ENCODE measurements at regions not wholly inside any gene's neighbourhood (a gene's known extent, or its start where the extent isn't known, plus 50 kb on each side); places are given as distances from the start of the nearest gene placed in this dataset.

- TF ChIP-seq POLR2AphosphoS5 (IDR thresholded peaks at IDR 0.05; ENCODE audit: low read depth, low read length) (no peak), PAX5 (IDR thresholded peaks at IDR 0.05; ENCODE audit: insufficient read depth, low read length, severe bottlenecking) (no peak), POLR2A (IDR thresholded peaks at IDR 0.05; ENCODE audit: low read depth, low read length) (no peak), TAF1 (IDR thresholded peaks at IDR 0.05; ENCODE audit: low read depth, low read length) (no peak), POU2F2 (IDR thresholded peaks at IDR 0.05; ENCODE audit: low read depth, low read length) (no peak), SPI1 (IDR thresholded peaks at IDR 0.05; ENCODE audit: low read depth, low read length) (no peak)
- FAIRE-seq (no peak), DNase-seq (ENCODE audit: insufficient read length, low spot score) (no peak)
Measured at GRCh38 chr16:85319984-85320440, 207.7 kb upstream of the CIBAR2 start.

- FAIRE-seq (no peak), DNase-seq (ENCODE audit: insufficient read length, low spot score) (no peak)
- TF ChIP-seq POU2F2 (IDR thresholded peaks at IDR 0.05; ENCODE audit: low read depth, low read length) (no peak), SPI1 (IDR thresholded peaks at IDR 0.05; ENCODE audit: low read depth, low read length) (no peak), POLR2AphosphoS5 (IDR thresholded peaks at IDR 0.05; ENCODE audit: low read depth, low read length) (no peak), POLR2A (IDR thresholded peaks at IDR 0.05; ENCODE audit: low read depth, low read length) (no peak), TAF1 (IDR thresholded peaks at IDR 0.05; ENCODE audit: low read depth, low read length) (no peak), PAX5 (IDR thresholded peaks at IDR 0.05; ENCODE audit: insufficient read depth, low read length, severe bottlenecking) (no peak)
Measured at GRCh38 chr16:85320677-85321385, 208.6 kb upstream of the CIBAR2 start.

- no peak for DNase-seq (ENCODE audit: insufficient read length, low spot score)
- no peak for FAIRE-seq
Measured at GRCh38 chr16:85321509-85322271, 209.4 kb upstream of the CIBAR2 start.

GRCh38 chr16:85323230-85323960 lies 211.1 kb upstream of the CIBAR2 start:
- no peak for TF ChIP-seq PAX5 (IDR thresholded peaks at IDR 0.05; ENCODE audit: insufficient read depth, low read length, severe bottlenecking)
- no peak for TF ChIP-seq POLR2A (IDR thresholded peaks at IDR 0.05; ENCODE audit: low read depth, low read length)
- no peak for TF ChIP-seq POU2F2 (IDR thresholded peaks at IDR 0.05; ENCODE audit: low read depth, low read length)
- TF ChIP-seq POLR2AphosphoS5 (IDR thresholded peaks at IDR 0.05; ENCODE audit: low read depth, low read length): no peak
- no peak for TF ChIP-seq SPI1 (IDR thresholded peaks at IDR 0.05; ENCODE audit: low read depth, low read length)
- TF ChIP-seq TAF1 (IDR thresholded peaks at IDR 0.05; ENCODE audit: low read depth, low read length): no peak
- FAIRE-seq: no peak
- no peak for DNase-seq (ENCODE audit: insufficient read length, low spot score)

More at GRCh38 chr16:85321509-85322271, 209.4 kb upstream of the CIBAR2 start:
- TF ChIP-seq SPI1 (IDR thresholded peaks at IDR 0.05; ENCODE audit: low read depth, low read length) (no peak), POU2F2 (IDR thresholded peaks at IDR 0.05; ENCODE audit: low read depth, low read length) (no peak), PAX5 (IDR thresholded peaks at IDR 0.05; ENCODE audit: insufficient read depth, low read length, severe bottlenecking) (no peak), TAF1 (IDR thresholded peaks at IDR 0.05; ENCODE audit: low read depth, low read length) (no peak), POLR2AphosphoS5 (IDR thresholded peaks at IDR 0.05; ENCODE audit: low read depth, low read length) (no peak), POLR2A (IDR thresholded peaks at IDR 0.05; ENCODE audit: low read depth, low read length) (no peak)

- DNase-seq (ENCODE audit: insufficient read length, low spot score) (no peak), FAIRE-seq (no peak)
- TF ChIP-seq TAF1 (IDR thresholded peaks at IDR 0.05; ENCODE audit: low read depth, low read length): no peak
- no peak for TF ChIP-seq POLR2A (IDR thresholded peaks at IDR 0.05; ENCODE audit: low read depth, low read length)
- no peak for TF ChIP-seq PAX5 (IDR thresholded peaks at IDR 0.05; ENCODE audit: insufficient read depth, low read length, severe bottlenecking)
- TF ChIP-seq POLR2AphosphoS5 (IDR thresholded peaks at IDR 0.05; ENCODE audit: low read depth, low read length): no peak
- no peak for TF ChIP-seq SPI1 (IDR thresholded peaks at IDR 0.05; ENCODE audit: low read depth, low read length)
- no peak for TF ChIP-seq POU2F2 (IDR thresholded peaks at IDR 0.05; ENCODE audit: low read depth, low read length)
Measured at GRCh38 chr16:85323961-85324253, 211.6 kb upstream of the CIBAR2 start.

GRCh38 chr16:85324488-85324887 lies 212.2 kb upstream of the CIBAR2 start:
- no peak for DNase-seq (ENCODE audit: insufficient read length, low spot score)
- TF ChIP-seq PAX5 (IDR thresholded peaks at IDR 0.05; ENCODE audit: insufficient read depth, low read length, severe bottlenecking): no peak
- TF ChIP-seq POLR2A (IDR thresholded peaks at IDR 0.05; ENCODE audit: low read depth, low read length): no peak
- TF ChIP-seq POU2F2 (IDR thresholded peaks at IDR 0.05; ENCODE audit: low read depth, low read length): no peak
- FAIRE-seq: no peak

GRCh38 chr16:85326113-85326793 lies 214.0 kb upstream of the CIBAR2 start:
- DNase-seq (ENCODE audit: insufficient read length, low spot score): no peak
- FAIRE-seq: no peak

GRCh38 chr16:85326794-85327181 lies 214.5 kb upstream of the CIBAR2 start:
- no peak for TF ChIP-seq TAF1 (IDR thresholded peaks at IDR 0.05; ENCODE audit: low read depth, low read length)
- peak; percentile 37; the same call in 1 of the 2 replicates for TF ChIP-seq POU2F2 (IDR thresholded peaks at IDR 0.05; ENCODE audit: low read depth, low read length)
- no peak for DNase-seq (ENCODE audit: insufficient read length, low spot score)
- FAIRE-seq: peak; percentile 56

More at GRCh38 chr16:85326113-85326793, 214.0 kb upstream of the CIBAR2 start:
- no peak for TF ChIP-seq POLR2AphosphoS5 (IDR thresholded peaks at IDR 0.05; ENCODE audit: low read depth, low read length)
- no peak for TF ChIP-seq PAX5 (IDR thresholded peaks at IDR 0.05; ENCODE audit: insufficient read depth, low read length, severe bottlenecking)
- no peak for TF ChIP-seq SPI1 (IDR thresholded peaks at IDR 0.05; ENCODE audit: low read depth, low read length)
- no peak for TF ChIP-seq POLR2A (IDR thresholded peaks at IDR 0.05; ENCODE audit: low read depth, low read length)
- no peak for TF ChIP-seq POU2F2 (IDR thresholded peaks at IDR 0.05; ENCODE audit: low read depth, low read length)
- no peak for TF ChIP-seq TAF1 (IDR thresholded peaks at IDR 0.05; ENCODE audit: low read depth, low read length)

All from GM12891 (cell line).